VCaP (cell line): ENCODE measurements at regions not wholly inside any gene's neighbourhood (a gene's known extent, or its start where the extent isn't known, plus 50 kb on each side); places are given as distances from the start of the nearest gene placed in this dataset.
"Not testable (repeated sequence)": the region's sequence is repeated elsewhere in the genome, so short reads cannot be mapped to it uniquely, and the experiment has no call there.

ENCODE experiments used
- H3K27ac ChIP-seq: fragments of 450-650 bp; 2 replicates; pipeline ENCODE4 v1.5.1; 2017
- CTCF ChIP-seq: fragments of 450-650 bp; conservative IDR thresholded peaks from 2 replicates; pipeline ENCODE4 v1.5.1; 2017; ENCODE audit warnings: mild to moderate bottlenecking, moderate library complexity

GRCh38 chr1:143680304-143680703 is 291.5 kb downstream of the FAM72C start:
- TF ChIP-seq CTCF: no peak
- no peak overlapping the region for H3K27ac ChIP-seq

- no peak for TF ChIP-seq CTCF
Observed at GRCh38 chr1:143672983-143673382, 298.8 kb downstream of the FAM72C start.

GRCh38 chr1:143667730-143668129 is 304.1 kb downstream of the FAM72C start:
- no peak overlapping the region for H3K27ac ChIP-seq
- no peak for TF ChIP-seq CTCF

More at GRCh38 chr1:143672983-143673382, 298.8 kb downstream of the FAM72C start:
- H3K27ac ChIP-seq: no peak overlapping the region

- no peak overlapping the region for H3K27ac ChIP-seq
- TF ChIP-seq CTCF: no peak
Observed at GRCh38 chr1:143666851-143667250, 304.9 kb downstream of the FAM72C start.

GRCh38 chr1:143665606-143666005 is 306.2 kb downstream of the FAM72C start:
- no peak for TF ChIP-seq CTCF
- no peak overlapping the region for H3K27ac ChIP-seq

- not testable (repeated sequence) for H3K27ac ChIP-seq
Observed at GRCh38 chr1:143663056-143663455, 308.7 kb downstream of the FAM72C start.

GRCh38 chr1:143661418-143662101 is 310.2 kb downstream of the FAM72C start:
- TF ChIP-seq CTCF: no peak

GRCh38 chr1:143660354-143660941 is 311.3 kb downstream of the FAM72C start:
- no peak overlapping the region for H3K27ac ChIP-seq
- no peak for TF ChIP-seq CTCF

More at GRCh38 chr1:143661418-143662101, 310.2 kb downstream of the FAM72C start:
- H3K27ac ChIP-seq: no peak overlapping the region
